CD4-positive, alpha-beta T cell (primary cell): ENCODE measurements at regions not wholly inside any gene's neighbourhood (a gene's known extent, or its start where the extent isn't known, plus 50 kb on each side); places are given as distances from the start of the nearest gene placed in this dataset.
"Not testable (repeated sequence)": the region's sequence is repeated elsewhere in the genome, so short reads cannot be mapped to it uniquely, and the experiment has no call there.

Experiments used
- ATAC-seq: fragments of 200-7000 bp; cut with Tn5 transposase; one replicate; pipeline ENCODE4 v1.10.0; 2022; ENCODE audit warnings: mild to moderate bottlenecking; ENCODE audit not compliant: poor library complexity
- CTCF ChIA-PET: fragments of 350-600 bp; sonication (Branson Sonifier 250); formaldehyde crosslinking; loops from one replicate; lab custom pipeline; 2021; ENCODE audit warnings: antibody characterized with exemption, inconsistent platforms; lab: Charles Lee
- POLR2A ChIA-PET: fragments of 350-600 bp; sonication (Branson Sonifier 250); formaldehyde crosslinking; loops from one replicate; lab custom pipeline; 2021; ENCODE audit warnings: antibody characterized with exemption, inconsistent platforms; lab: Charles Lee
- DNase-seq, 14 experiments: peaks; one replicate each; pipeline ENCODE4 v3.0.0-alpha.2; 2013 to 2020; ENCODE audit warnings: mixed read lengths in 2 of 14
- H3K27ac ChIP-seq, 2 donors: one replicate each; pipeline versions ENCODE4 v1.5.1 to v1.7.0; 2013; ENCODE audit warnings: low read length in 2 of 2, low read depth in 1 of 2, mild to moderate bottlenecking in 1 of 2
- H3K27me3 ChIP-seq, 2 experiments: 1 replicate in 1 of 2; 2 replicates in 1 of 2; pipeline versions ENCODE4 v1.6.1 to v1.7.0; 2013; ENCODE audit warnings: low read length in 2 of 2, control low read depth in 1 of 2, mild to moderate bottlenecking in 1 of 2, moderate library complexity in 1 of 2; ENCODE audit not compliant: insufficient read depth in 2 of 2, control insufficient read depth in 1 of 2
- H3K36me3 ChIP-seq: one replicate; pipeline ENCODE4 v1.6.1; 2013; ENCODE audit warnings: low read length, control low read depth; ENCODE audit not compliant: insufficient read depth
- H3K4me1 ChIP-seq: one replicate; pipeline ENCODE4 v1.6.1; 2013; ENCODE audit warnings: low read length, control low read depth; ENCODE audit not compliant: insufficient read depth
- H3K4me3 ChIP-seq: one replicate; pipeline ENCODE4 v1.5.1; 2013; ENCODE audit warnings: mild to moderate bottlenecking, low read length, moderate library complexity
- H3K9me3 ChIP-seq, 2 experiments: 1 replicate in 1 of 2; 2 replicates in 1 of 2; pipeline versions ENCODE4 v1.6.1 to v1.7.0; 2013; ENCODE audit warnings: low read length in 2 of 2, mild to moderate bottlenecking in 2 of 2, control low read depth in 1 of 2, moderate library complexity in 1 of 2; ENCODE audit not compliant: control insufficient read depth in 1 of 2, insufficient read depth in 1 of 2
- H3K27ac Mint-ChIP-seq: one replicate; pipeline ENCODE4 v1.8.0; 2020; ENCODE audit warnings: mixed read lengths
- H3K27me3 Mint-ChIP-seq: one replicate; pipeline ENCODE4 v1.8.0; 2021; ENCODE audit warnings: mixed read lengths
- H3K36me3 Mint-ChIP-seq: one replicate; pipeline ENCODE4 v1.8.0; 2021; ENCODE audit warnings: low read depth, mixed read lengths
- H3K4me1 Mint-ChIP-seq: one replicate; pipeline ENCODE4 v1.8.0; 2021; ENCODE audit warnings: low read depth, mixed read lengths
- H3K4me3 Mint-ChIP-seq: one replicate; pipeline ENCODE4 v1.8.0; 2020; ENCODE audit warnings: mild to moderate bottlenecking, mixed read lengths
- H3K9me3 Mint-ChIP-seq: one replicate; pipeline ENCODE4 v1.8.0; 2020; ENCODE audit warnings: mixed read lengths
- CTCF ChIP-seq: fragments of 200-600 bp; IDR thresholded peaks from one replicate; pipeline ENCODE4 v1.8.0; 2022; ENCODE audit warnings: antibody characterized with exemption, mild to moderate bottlenecking
- intact Hi-C, 2 experiments: fragments of 100-400 bp; cut with DNase I in 1 of 2; cut with micrococcal nuclease in 1 of 2; formaldehyde crosslinking; loops; one replicate each; pipeline versions ENCODE4 v1.15.1 to v1.9.0; 2023 to 2025; cut with DNase I, micrococcal nuclease

- DNase-seq (no peak), ATAC-seq (no peak)
- peaks cover 16% of the 10 kb centered on the region for H3K27me3 Mint-ChIP-seq
- H3K4me3 Mint-ChIP-seq = no peak overlapping the region
- CTCF ChIA-PET = no interaction called here
- H3K4me1 Mint-ChIP-seq = no peaks in the 10 kb centered on the region
- Histone ChIP-seq H3K27me3 (peaks cover 0 to 7% of the 10 kb centered on the region in 2 experiments), H3K4me1 (no peaks in the 10 kb centered on the region), H3K27ac (no peak overlapping the region), H3K36me3 (no peaks in the 10 kb centered on the region), H3K4me3 (no peak overlapping the region), H3K9me3 (no peaks in the 10 kb centered on the region)
- intact Hi-C loops = no loop called here
- H3K36me3 Mint-ChIP-seq = no peaks in the 10 kb centered on the region
- TF ChIP-seq CTCF = no peak
- H3K9me3 Mint-ChIP-seq = peaks cover 3% of the 10 kb centered on the region
- no peak overlapping the region for H3K27ac Mint-ChIP-seq
- POLR2A ChIA-PET = no interaction called here
Measured at GRCh38 chr1:233819042-233819441, 85.4 kb upstream of the SLC35F3 start.

GRCh38 chr1:233824179-233824578 lies 80.3 kb upstream of the SLC35F3 start:
- H3K27me3 ChIP-seq, H3K27ac ChIP-seq, DNase-seq, H3K36me3 Mint-ChIP-seq, H3K27me3 Mint-ChIP-seq, CTCF ChIA-PET, H3K4me1 ChIP-seq, H3K36me3 ChIP-seq, H3K9me3 ChIP-seq, H3K4me3 Mint-ChIP-seq, H3K4me3 ChIP-seq, H3K4me1 Mint-ChIP-seq, POLR2A ChIA-PET, intact Hi-C loops, H3K27ac Mint-ChIP-seq, ATAC-seq, H3K9me3 Mint-ChIP-seq: not testable (repeated sequence)

- POLR2A ChIA-PET, H3K36me3 Mint-ChIP-seq, H3K9me3 ChIP-seq, ATAC-seq, CTCF ChIA-PET, intact Hi-C loops, DNase-seq, H3K27me3 Mint-ChIP-seq, H3K4me3 Mint-ChIP-seq, H3K27ac ChIP-seq, H3K4me1 ChIP-seq, H3K4me3 ChIP-seq, H3K36me3 ChIP-seq, H3K4me1 Mint-ChIP-seq, H3K27ac Mint-ChIP-seq, H3K27me3 ChIP-seq: not testable (repeated sequence)
- peaks cover 22% of the 10 kb centered on the region for H3K9me3 Mint-ChIP-seq
Measured at GRCh38 chr1:233827937-233828336, 76.5 kb upstream of the SLC35F3 start.

GRCh38 chr1:233828480-233828879 lies 76.0 kb upstream of the SLC35F3 start:
- ChIA-PET CTCF (no interaction called here), POLR2A (no interaction called here)
- no peaks in the 10 kb centered on the region for H3K27me3 ChIP-seq
- intact Hi-C loops = no loop called here
- no peak for ATAC-seq
- H3K27ac Mint-ChIP-seq = no peak overlapping the region
- no peaks in the 10 kb centered on the region for H3K36me3 Mint-ChIP-seq
- DNase-seq = no peak
- no peaks in the 10 kb centered on the region for H3K4me1 ChIP-seq
- H3K27ac ChIP-seq = no peak overlapping the region
- no peak overlapping the region for H3K4me3 ChIP-seq
- peaks cover 21% of the 10 kb centered on the region for H3K9me3 Mint-ChIP-seq
- no peaks in the 10 kb centered on the region for H3K4me1 Mint-ChIP-seq
- no peaks in the 10 kb centered on the region for H3K36me3 ChIP-seq
- H3K27me3 Mint-ChIP-seq = no peaks in the 10 kb centered on the region
- TF ChIP-seq CTCF = no peak
- peaks cover 0 to 8% of the 10 kb centered on the region in 2 experiments for H3K9me3 ChIP-seq
- H3K4me3 Mint-ChIP-seq = no peak overlapping the region
